ENCODE measurements at regions not wholly inside any gene's neighbourhood (a gene's known extent, or its start where the extent isn't known, plus 50 kb on each side); places are given as distances from the start of the nearest gene placed in this dataset.

GRCh38 chr12:86838711-86839110 lies 582.5 kb upstream of the MGAT4C start:
- Histone ChIP-seq H3K4me1 (ENCODE audit: control insufficient read depth, insufficient read depth, low read length) (no peaks in the 10 kb centered on the region), H3K9me3 (ENCODE audit: control insufficient read depth, insufficient read depth, low read length) (no peaks in the 10 kb centered on the region), H3K4me3 (ENCODE audit: low read length) (no peak overlapping the region), H3K27ac (ENCODE audit: low read length) (no peak overlapping the region), H3K36me3 (ENCODE audit: control insufficient read depth, insufficient read depth, low read length) (no peaks in the 10 kb centered on the region), H3K27me3 (ENCODE audit: control insufficient read depth, insufficient read depth, low read length) (no peaks in the 10 kb centered on the region)
- intact Hi-C loops (cut with micrococcal nuclease), result no loop called here
- Mint-ChIP-seq H3K27me3 (ENCODE audit: low read depth in 2 of 2) (no peaks in the 10 kb centered on the region), H3K36me3 (no peaks in the 10 kb centered on the region), H3K4me1 (no peaks in the 10 kb centered on the region), H3K4me3 (no peak overlapping the region), H3K9me3 (peaks cover 7 to 15% of the 10 kb centered on the region in 2 donors), H3K27ac (no peak overlapping the region)
- TF ChIP-seq CTCF (IDR thresholded peaks at IDR 0.05), result no peak
- ATAC-seq (no peak), DNase-seq (no peak)
- 70% methylated on average over 4 of the region's 4 CpGs for WGBS (ENCODE audit: insufficient coverage)

GRCh38 chr12:86838260-86838659 lies 582.1 kb upstream of the MGAT4C start:
- WGBS (ENCODE audit: insufficient coverage), result 80% methylated on average over 1 of the region's 1 CpG
- H3K9me3 Mint-ChIP-seq, result peaks cover 9 to 19% of the 10 kb centered on the region in 2 donors
- Histone ChIP-seq H3K27ac (ENCODE audit: low read length) (no peak overlapping the region), H3K36me3 (ENCODE audit: control insufficient read depth, insufficient read depth, low read length) (no peaks in the 10 kb centered on the region), H3K4me1 (ENCODE audit: control insufficient read depth, insufficient read depth, low read length) (no peaks in the 10 kb centered on the region), H3K9me3 (ENCODE audit: control insufficient read depth, insufficient read depth, low read length) (no peaks in the 10 kb centered on the region), H3K27me3 (ENCODE audit: control insufficient read depth, insufficient read depth, low read length) (no peaks in the 10 kb centered on the region), H3K4me3 (ENCODE audit: low read length) (no peak overlapping the region)
- no peaks in the 10 kb centered on the region for H3K36me3 Mint-ChIP-seq
- no peak overlapping the region for H3K4me3 Mint-ChIP-seq
- no peak for TF ChIP-seq CTCF (IDR thresholded peaks at IDR 0.05)
- no peaks in the 10 kb centered on the region for H3K4me1 Mint-ChIP-seq
- no peaks in the 10 kb centered on the region for H3K27me3 Mint-ChIP-seq (ENCODE audit: low read depth in 2 of 2)
- DNase-seq, result no peak
- no peak for ATAC-seq
- no peak overlapping the region for H3K27ac Mint-ChIP-seq
- intact Hi-C loops (cut with micrococcal nuclease), result no loop called here

GRCh38 chr12:86837246-86837645 lies 581.1 kb upstream of the MGAT4C start:
- no peak overlapping the region for H3K27ac Mint-ChIP-seq
- 46% methylated on average over 1 of the region's 1 CpG for WGBS (ENCODE audit: insufficient coverage)
- Histone ChIP-seq H3K4me3 (ENCODE audit: low read length) (no peak overlapping the region), H3K4me1 (ENCODE audit: control insufficient read depth, insufficient read depth, low read length) (no peaks in the 10 kb centered on the region), H3K9me3 (ENCODE audit: control insufficient read depth, insufficient read depth, low read length) (no peaks in the 10 kb centered on the region), H3K36me3 (ENCODE audit: control insufficient read depth, insufficient read depth, low read length) (no peaks in the 10 kb centered on the region), H3K27ac (ENCODE audit: low read length) (no peak overlapping the region), H3K27me3 (ENCODE audit: control insufficient read depth, insufficient read depth, low read length) (no peaks in the 10 kb centered on the region)
- H3K9me3 Mint-ChIP-seq, result peaks cover 9 to 21% of the 10 kb centered on the region in 2 donors
- intact Hi-C loops (cut with micrococcal nuclease), result no loop called here
- no peak for ATAC-seq
- no peaks in the 10 kb centered on the region for H3K4me1 Mint-ChIP-seq
- no peak overlapping the region for H3K4me3 Mint-ChIP-seq
- no peak for TF ChIP-seq CTCF (IDR thresholded peaks at IDR 0.05)
- H3K36me3 Mint-ChIP-seq, result no peaks in the 10 kb centered on the region
- DNase-seq, result no peak
- no peaks in the 10 kb centered on the region for H3K27me3 Mint-ChIP-seq (ENCODE audit: low read depth in 2 of 2)

- intact Hi-C loops (cut with micrococcal nuclease), result no loop called here
- no CpG with 5 or more reads among the region's 1 CpG for WGBS (ENCODE audit: insufficient coverage)
- Histone ChIP-seq H3K27ac (ENCODE audit: low read length) (no peak overlapping the region), H3K4me1 (ENCODE audit: control insufficient read depth, insufficient read depth, low read length) (no peaks in the 10 kb centered on the region), H3K27me3 (ENCODE audit: control insufficient read depth, insufficient read depth, low read length) (no peaks in the 10 kb centered on the region), H3K4me3 (ENCODE audit: low read length) (no peak overlapping the region), H3K9me3 (ENCODE audit: control insufficient read depth, insufficient read depth, low read length) (no peaks in the 10 kb centered on the region), H3K36me3 (ENCODE audit: control insufficient read depth, insufficient read depth, low read length) (no peaks in the 10 kb centered on the region)
- TF ChIP-seq CTCF (IDR thresholded peaks at IDR 0.05), result no peak
- DNase-seq (no peak), ATAC-seq (no peak)
- Mint-ChIP-seq H3K4me1 (no peaks in the 10 kb centered on the region), H3K36me3 (no peaks in the 10 kb centered on the region), H3K9me3 (peaks cover 8 to 21% of the 10 kb centered on the region in 2 donors), H3K27ac (no peak overlapping the region), H3K27me3 (ENCODE audit: low read depth in 2 of 2) (no peaks in the 10 kb centered on the region), H3K4me3 (no peak overlapping the region)
Observed at GRCh38 chr12:86834217-86834616, 578.0 kb upstream of the MGAT4C start.
